ENCODE measurements at regions not wholly inside any gene's neighbourhood (a gene's known extent, or its start where the extent isn't known, plus 50 kb on each side); places are given as distances from the start of the nearest gene placed in this dataset.

GRCh38 chr15:95119041-95119610 is 887.8 kb downstream of the MCTP2 start:
- Histone ChIP-seq H3K9me3 (ENCODE audit: severe bottlenecking) (peaks cover 2% of the 10 kb centered on the region), H3K27ac (ENCODE audit: poor library complexity, severe bottlenecking) (no peak overlapping the region), H3K27me3 (ENCODE audit: insufficient read depth, poor library complexity, severe bottlenecking) (no peaks in the 10 kb centered on the region), H3K36me3 (ENCODE audit: low read depth) (no peaks in the 10 kb centered on the region), H3K4me1 (ENCODE audit: insufficient read depth, poor library complexity, severe bottlenecking) (no peaks in the 10 kb centered on the region), H3K4me3 (ENCODE audit: severe bottlenecking) (no peak overlapping the region)
- TF ChIP-seq CTCF (IDR thresholded peaks at IDR 0.05; ENCODE audit: poor library complexity, severe bottlenecking) = no peak
- no peak for ATAC-seq (ENCODE audit: low read depth)
- DNase-seq (ENCODE audit: low spot score) = no peak

GRCh38 chr15:95120595-95120994 is 889.2 kb downstream of the MCTP2 start:
- Histone ChIP-seq H3K27ac (ENCODE audit: poor library complexity, severe bottlenecking) (no peak overlapping the region), H3K27me3 (ENCODE audit: insufficient read depth, poor library complexity, severe bottlenecking) (no peaks in the 10 kb centered on the region), H3K36me3 (ENCODE audit: low read depth) (no peaks in the 10 kb centered on the region), H3K4me1 (ENCODE audit: insufficient read depth, poor library complexity, severe bottlenecking) (no peaks in the 10 kb centered on the region), H3K4me3 (ENCODE audit: severe bottlenecking) (no peak overlapping the region), H3K9me3 (ENCODE audit: severe bottlenecking) (peaks cover 2% of the 10 kb centered on the region)
- no peak for ATAC-seq (ENCODE audit: low read depth)
- no peak for DNase-seq (ENCODE audit: low spot score)
- no peak for TF ChIP-seq CTCF (IDR thresholded peaks at IDR 0.05; ENCODE audit: poor library complexity, severe bottlenecking)

- no peak overlapping the region for H3K4me3 ChIP-seq (ENCODE audit: severe bottlenecking)
- H3K27me3 ChIP-seq (ENCODE audit: insufficient read depth, poor library complexity, severe bottlenecking) = no peaks in the 10 kb centered on the region
- no peak for TF ChIP-seq CTCF (IDR thresholded peaks at IDR 0.05; ENCODE audit: poor library complexity, severe bottlenecking)
- DNase-seq (ENCODE audit: low spot score) (no peak), ATAC-seq (ENCODE audit: low read depth) (no peak)
- peaks cover 2% of the 10 kb centered on the region for H3K9me3 ChIP-seq (ENCODE audit: severe bottlenecking)
- H3K36me3 ChIP-seq (ENCODE audit: low read depth) = no peaks in the 10 kb centered on the region
- no peak overlapping the region for H3K27ac ChIP-seq (ENCODE audit: poor library complexity, severe bottlenecking)
- H3K4me1 ChIP-seq (ENCODE audit: insufficient read depth, poor library complexity, severe bottlenecking) = no peaks in the 10 kb centered on the region
Measured at GRCh38 chr15:95121191-95121590, 889.8 kb downstream of the MCTP2 start.

GRCh38 chr15:95125803-95126202 is 894.4 kb downstream of the MCTP2 start:
- DNase-seq (ENCODE audit: low spot score) = no peak
- no peaks in the 10 kb centered on the region for H3K27me3 ChIP-seq (ENCODE audit: insufficient read depth, poor library complexity, severe bottlenecking)
- no peaks in the 10 kb centered on the region for H3K4me1 ChIP-seq (ENCODE audit: insufficient read depth, poor library complexity, severe bottlenecking)
- ATAC-seq (ENCODE audit: low read depth) = no peak
- no peaks in the 10 kb centered on the region for H3K9me3 ChIP-seq (ENCODE audit: severe bottlenecking)
- TF ChIP-seq CTCF (IDR thresholded peaks at IDR 0.05; ENCODE audit: poor library complexity, severe bottlenecking) = no peak
- H3K27ac ChIP-seq (ENCODE audit: poor library complexity, severe bottlenecking) = no peak overlapping the region
- no peak overlapping the region for H3K4me3 ChIP-seq (ENCODE audit: severe bottlenecking)
- no peaks in the 10 kb centered on the region for H3K36me3 ChIP-seq (ENCODE audit: low read depth)

GRCh38 chr15:95127356-95127755 is 896.0 kb downstream of the MCTP2 start:
- Histone ChIP-seq H3K27ac (ENCODE audit: poor library complexity, severe bottlenecking) (no peak overlapping the region), H3K9me3 (ENCODE audit: severe bottlenecking) (no peaks in the 10 kb centered on the region), H3K4me3 (ENCODE audit: severe bottlenecking) (no peak overlapping the region), H3K27me3 (ENCODE audit: insufficient read depth, poor library complexity, severe bottlenecking) (no peaks in the 10 kb centered on the region), H3K4me1 (ENCODE audit: insufficient read depth, poor library complexity, severe bottlenecking) (no peaks in the 10 kb centered on the region), H3K36me3 (ENCODE audit: low read depth) (no peaks in the 10 kb centered on the region)
- ATAC-seq (ENCODE audit: low read depth) (0 out of 3 replicates have a peak, but pooled peaks have one; percentile 29), DNase-seq (ENCODE audit: low spot score) (no peak)
- no peak for TF ChIP-seq CTCF (IDR thresholded peaks at IDR 0.05; ENCODE audit: poor library complexity, severe bottlenecking)
